ENCODE measurements at regions not wholly inside any gene's neighbourhood (a gene's known extent, or its start where the extent isn't known, plus 50 kb on each side); places are given as distances from the start of the nearest gene placed in this dataset.

- DNase-seq = no peak
These were observed 56.4 kb upstream of the USP44 start for GRCh38 chr12:95607642-95608041.

DNA sequence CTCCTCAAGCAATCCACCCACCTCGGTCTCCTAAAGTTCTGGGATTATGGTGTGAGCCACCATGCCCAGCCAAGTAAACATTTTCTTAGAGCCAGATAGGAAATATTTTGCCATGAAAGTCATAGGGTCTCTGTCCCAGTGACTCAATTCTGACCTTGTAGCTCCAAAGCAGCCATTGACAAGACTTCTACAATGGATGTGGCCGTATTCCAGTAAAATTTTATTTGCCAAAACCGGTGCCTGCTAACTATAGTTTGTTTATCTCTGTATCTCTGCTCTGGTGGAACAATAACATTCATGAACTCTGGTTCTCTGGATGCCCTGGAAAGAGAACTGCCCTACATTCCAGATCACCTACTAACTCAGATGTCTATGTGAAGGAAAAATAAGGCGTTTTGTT, 54.6 kb upstream of the USP44 start:
- no peak for DNase-seq

GRCh38 chr12:95605087-95605486, 53.8 kb upstream of the USP44 start:
- peak; percentile 53 for DNase-seq

DNA sequence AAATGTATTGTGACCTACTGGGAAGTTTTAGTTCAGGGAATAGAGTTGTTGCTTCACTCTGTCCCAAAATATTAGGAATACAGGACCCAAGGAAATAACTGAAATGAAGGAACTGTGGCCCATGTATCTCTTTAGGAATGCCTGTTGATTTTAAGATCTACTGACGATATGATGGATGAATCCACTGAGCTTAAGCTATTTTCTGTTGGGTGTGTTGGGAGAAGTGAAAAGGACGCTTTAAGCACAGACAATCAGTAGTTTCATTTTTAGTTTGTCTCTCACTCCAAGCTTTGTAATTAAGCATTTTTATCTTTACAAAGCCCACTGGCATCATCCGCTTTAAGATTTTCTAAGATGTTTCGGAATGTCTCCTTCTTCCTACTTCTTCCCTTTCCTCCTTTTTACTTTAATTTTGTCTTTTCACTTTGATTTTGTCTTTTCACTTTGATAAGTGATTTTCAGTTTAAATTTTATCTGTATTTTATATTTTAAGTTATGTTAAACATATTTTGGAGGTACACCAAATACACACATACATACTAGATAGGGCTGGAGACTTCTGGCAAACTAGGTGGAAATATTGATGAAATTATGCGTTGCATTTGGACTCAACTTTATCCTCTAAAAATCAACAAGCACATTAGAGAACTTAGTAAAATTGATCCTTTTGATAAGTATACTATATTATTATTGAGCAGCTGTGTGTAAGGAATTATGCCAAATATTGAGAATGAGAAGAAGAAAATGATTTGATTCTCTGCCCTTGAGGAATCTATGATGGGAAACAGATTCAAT, 52.3 kb upstream of the USP44 start:
- DNase-seq = no peak

- peak; percentile 54 for DNase-seq
These were observed 50.0 kb upstream of the USP44 start for GRCh38 chr12:95601091-95601961.

Data from fibroblast of skin of right quadriceps (primary cell).